H1 (cell line): ENCODE measurements at regions not wholly inside any gene's neighbourhood (a gene's known extent, or its start where the extent isn't known, plus 50 kb on each side); places are given as distances from the start of the nearest gene placed in this dataset.

Experiments used
- BCL11A ChIP-seq, 2 experiments: IDR thresholded peaks; one replicate each; pipeline ENCODE4 v1.6.1; 2011; ENCODE audit warnings: low read depth in 2 of 2, low read length in 2 of 2, mild to moderate bottlenecking in 2 of 2
- CHD2 ChIP-seq: IDR thresholded peaks from 2 replicates; pipeline ENCODE4 v1.6.1; 2012; ENCODE audit warnings: low read length, improper control_type of control experiment
- CREB1 ChIP-seq: IDR thresholded peaks from 2 replicates; pipeline ENCODE4 v1.6.1; 2012; ENCODE audit warnings: inconsistent platforms
- EGR1 ChIP-seq: IDR thresholded peaks from 2 replicates; pipeline ENCODE4 v1.6.1; 2011; ENCODE audit warnings: low read depth, low read length, borderline replicate concordance
- EZH2 ChIP-seq: fragments of 200-600 bp; sonication (generic); IDR thresholded peaks from 2 replicates; pipeline ENCODE4 v1.7.1; 2012; ENCODE audit warnings: low read depth, mild to moderate bottlenecking, moderate library complexity, low read length, inconsistent platforms; ENCODE audit not compliant: severe bottlenecking
- SP4 ChIP-seq: IDR thresholded peaks from 2 replicates; pipeline ENCODE4 v1.6.1; 2012; ENCODE audit warnings: low read length, inconsistent platforms
- SRF ChIP-seq: IDR thresholded peaks from 2 replicates; pipeline ENCODE4 v1.6.1; 2011; ENCODE audit warnings: mild to moderate bottlenecking, low read depth, low read length, moderate library complexity
- TF ChIP-seq, protein P1 (sequence below), 3 experiments: IDR thresholded peaks; 1 replicate in 2 of 3; 2 replicates in 1 of 3; pipeline versions ENCODE4 v1.5.1 to v1.6.1; 2011; ENCODE audit warnings: low read length in 3 of 3, mild to moderate bottlenecking in 3 of 3, inconsistent platforms in 2 of 3, low read depth in 1 of 3, moderate library complexity in 1 of 3; ENCODE audit not compliant: insufficient read depth in 1 of 3; ENCODE audit errors: control extremely low read depth in 1 of 3

GRCh38 chr2:8533923-8534322 is 147.9 kb upstream of the ID2 start (continued):
- TF ChIP-seq, protein P1, sequence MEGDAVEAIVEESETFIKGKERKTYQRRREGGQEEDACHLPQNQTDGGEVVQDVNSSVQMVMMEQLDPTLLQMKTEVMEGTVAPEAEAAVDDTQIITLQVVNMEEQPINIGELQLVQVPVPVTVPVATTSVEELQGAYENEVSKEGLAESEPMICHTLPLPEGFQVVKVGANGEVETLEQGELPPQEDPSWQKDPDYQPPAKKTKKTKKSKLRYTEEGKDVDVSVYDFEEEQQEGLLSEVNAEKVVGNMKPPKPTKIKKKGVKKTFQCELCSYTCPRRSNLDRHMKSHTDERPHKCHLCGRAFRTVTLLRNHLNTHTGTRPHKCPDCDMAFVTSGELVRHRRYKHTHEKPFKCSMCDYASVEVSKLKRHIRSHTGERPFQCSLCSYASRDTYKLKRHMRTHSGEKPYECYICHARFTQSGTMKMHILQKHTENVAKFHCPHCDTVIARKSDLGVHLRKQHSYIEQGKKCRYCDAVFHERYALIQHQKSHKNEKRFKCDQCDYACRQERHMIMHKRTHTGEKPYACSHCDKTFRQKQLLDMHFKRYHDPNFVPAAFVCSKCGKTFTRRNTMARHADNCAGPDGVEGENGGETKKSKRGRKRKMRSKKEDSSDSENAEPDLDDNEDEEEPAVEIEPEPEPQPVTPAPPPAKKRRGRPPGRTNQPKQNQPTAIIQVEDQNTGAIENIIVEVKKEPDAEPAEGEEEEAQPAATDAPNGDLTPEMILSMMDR (IDR thresholded peaks at IDR 0.05; ENCODE audit: control extremely low read depth in 1 of 3, insufficient read depth in 1 of 3, low read depth in 1 of 3, low read length in 3 of 3): no peak
- TF ChIP-seq EZH2 (no peak), CREB1 (no peak), BCL11A (IDR thresholded peaks at IDR 0.05; ENCODE audit: low read depth in 2 of 2, low read length in 2 of 2) (no peak), SP4 (no peak), EGR1 (no peak), CHD2 (no peak), SRF (no peak)
